Natural killer cell (primary cell): ENCODE measurements at regions not wholly inside any gene's neighbourhood (a gene's known extent, or its start where the extent isn't known, plus 50 kb on each side); places are given as distances from the start of the nearest gene placed in this dataset.

ENCODE experiments used
- ATAC-seq, 3 donors: fragments of 150-1000 bp in 2 of 3; fragments of 200-7000 bp in 1 of 3; cut with Tn5 transposase; 1 replicate in 1 of 3; 2 replicates in 2 of 3; pipeline ENCODE4 v1.10.0; 2021; ENCODE audit warnings: mild to moderate bottlenecking in 2 of 3, moderate library complexity in 2 of 3
- DNase-seq, 2 donors: peaks; one replicate each; pipeline versions ENCODE4 v3.0.0 to v3.0.0-alpha.2; 2013 to 2021; ENCODE audit warnings: mixed read lengths in 1 of 2
- H3K27ac ChIP-seq: one replicate; pipeline ENCODE4 v1.5.1; 2013; ENCODE audit warnings: mild to moderate bottlenecking, low read length
- H3K27me3 ChIP-seq: one replicate; pipeline ENCODE4 v1.6.1; 2013; ENCODE audit warnings: low read length; ENCODE audit not compliant: control insufficient read depth, insufficient read depth
- H3K36me3 ChIP-seq: one replicate; pipeline ENCODE4 v1.6.1; 2013; ENCODE audit warnings: low read length; ENCODE audit not compliant: control insufficient read depth, insufficient read depth
- H3K4me1 ChIP-seq: one replicate; pipeline ENCODE4 v1.6.1; 2013; ENCODE audit warnings: low read length; ENCODE audit not compliant: control insufficient read depth, insufficient read depth
- H3K4me3 ChIP-seq: one replicate; pipeline ENCODE4 v1.5.1; 2013; ENCODE audit warnings: low read length
- H3K9me3 ChIP-seq: one replicate; pipeline ENCODE4 v1.6.1; 2013; ENCODE audit warnings: low read length; ENCODE audit not compliant: control insufficient read depth, insufficient read depth
- H3K27ac Mint-ChIP-seq, 2 donors: one replicate each; pipeline ENCODE4 v1.8.0; 2022; ENCODE audit warnings: mild to moderate bottlenecking in 2 of 2, mixed read lengths in 2 of 2, moderate library complexity in 1 of 2
- H3K27me3 Mint-ChIP-seq, 2 donors: one replicate each; pipeline ENCODE4 v1.8.0; 2022; ENCODE audit warnings: low read depth in 2 of 2, mixed read lengths in 2 of 2
- H3K36me3 Mint-ChIP-seq: one replicate; pipeline ENCODE4 v1.8.0; 2022; ENCODE audit warnings: mixed read lengths
- H3K4me1 Mint-ChIP-seq, 2 donors: one replicate each; pipeline ENCODE4 v1.8.0; 2022; ENCODE audit warnings: mixed read lengths in 2 of 2
- H3K4me3 Mint-ChIP-seq: one replicate; pipeline ENCODE4 v1.8.0; 2022; ENCODE audit warnings: mild to moderate bottlenecking, moderate library complexity, mixed read lengths
- H3K9me3 Mint-ChIP-seq, 2 donors: one replicate each; pipeline ENCODE4 v1.8.0; 2022; ENCODE audit warnings: mixed read lengths in 2 of 2
- CTCF ChIP-seq: fragments of 200-600 bp; IDR thresholded peaks from one replicate; pipeline ENCODE4 v1.8.0; 2022; ENCODE audit warnings: antibody characterized with exemption
- WGBS: methylation state at CpG from one replicate; pipeline ENCODE4 v1.1.7; 2013; ENCODE audit warnings: missing lambda C conversion rate; ENCODE audit not compliant: insufficient coverage; 5-methylcytosine and 5-hydroxymethylcytosine counted together
- intact Hi-C: fragments of 100-400 bp; cut with micrococcal nuclease; formaldehyde crosslinking; loops from one replicate; pipeline ENCODE4 v1.14.2; 2022

DNA sequence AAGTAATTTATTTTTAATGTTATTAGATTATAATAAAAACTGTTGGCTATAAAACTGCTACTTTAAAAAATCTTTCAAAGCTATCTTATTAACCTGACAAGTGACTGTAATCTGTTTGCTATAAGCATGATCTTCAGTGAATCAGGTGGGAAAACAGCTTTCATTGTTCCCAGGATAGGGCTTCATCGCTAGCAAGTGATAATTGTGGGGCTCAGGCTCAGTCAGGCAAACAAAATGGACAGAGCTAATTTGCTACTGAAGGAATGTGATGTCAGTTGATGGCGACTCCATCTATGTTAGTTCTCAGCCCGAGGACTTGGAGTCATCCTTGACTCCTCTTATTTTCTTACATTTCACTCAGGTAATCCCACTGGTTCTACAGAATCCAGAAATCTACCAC, 125.0 kb downstream of the RASSF10 start:
- Histone ChIP-seq H3K9me3 (no peaks in the 10 kb centered on the region), H3K4me3 (no peak overlapping the region), H3K27ac (no peak overlapping the region), H3K36me3 (no peaks in the 10 kb centered on the region), H3K27me3 (no peaks in the 10 kb centered on the region), H3K4me1 (no peaks in the 10 kb centered on the region)
- H3K27ac Mint-ChIP-seq, result no peak overlapping the region
- no peak for DNase-seq
- no peaks in the 10 kb centered on the region for H3K9me3 Mint-ChIP-seq
- no peak overlapping the region for H3K4me3 Mint-ChIP-seq
- peaks cover 17 to 36% of the 10 kb centered on the region in 2 donors for H3K27me3 Mint-ChIP-seq
- 94% methylated on average over 3 of the region's 3 CpGs for WGBS
- H3K4me1 Mint-ChIP-seq, result peaks cover 10 to 13% of the 10 kb centered on the region in 2 donors
- ATAC-seq, result no peak
- H3K36me3 Mint-ChIP-seq, result no peaks in the 10 kb centered on the region
- TF ChIP-seq CTCF, result no peak
- intact Hi-C loops, result no loop called here

DNA sequence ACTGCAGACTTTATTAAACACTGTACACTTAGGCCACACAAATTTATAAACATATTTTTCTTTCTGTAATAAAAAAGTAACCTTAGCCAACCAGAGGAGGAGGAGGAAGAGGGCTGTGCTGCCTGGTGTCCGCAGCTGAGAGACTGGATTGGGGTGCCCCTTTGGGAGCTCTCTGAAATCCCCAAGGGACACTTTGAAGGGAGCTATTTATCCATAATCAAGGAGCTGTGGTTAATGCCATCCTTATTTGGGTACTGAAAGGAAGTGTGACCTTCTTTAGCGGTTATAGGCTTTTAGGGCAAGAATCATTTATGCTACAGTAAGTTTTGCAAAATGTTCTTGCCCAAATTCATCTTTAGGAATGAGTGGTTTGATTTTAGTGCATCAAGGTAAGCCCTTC, 125.8 kb downstream of the RASSF10 start:
- H3K27me3 ChIP-seq, result no peaks in the 10 kb centered on the region
- DNase-seq (no peak), ATAC-seq (no peak)
- H3K4me1 ChIP-seq, result no peaks in the 10 kb centered on the region
- Mint-ChIP-seq H3K9me3 (no peaks in the 10 kb centered on the region), H3K27ac (no peak overlapping the region), H3K4me3 (no peak overlapping the region), H3K4me1 (peaks cover 10 to 13% of the 10 kb centered on the region in 2 donors), H3K36me3 (no peaks in the 10 kb centered on the region), H3K27me3 (peaks cover 20 to 34% of the 10 kb centered on the region in 2 donors)
- intact Hi-C loops, result no loop called here
- H3K4me3 ChIP-seq, result no peak overlapping the region
- WGBS, result 58% methylated on average over 2 of the region's 2 CpGs
- no peak overlapping the region for H3K27ac ChIP-seq
- no peaks in the 10 kb centered on the region for H3K9me3 ChIP-seq
- H3K36me3 ChIP-seq, result no peaks in the 10 kb centered on the region
- TF ChIP-seq CTCF, result no peak

DNA sequence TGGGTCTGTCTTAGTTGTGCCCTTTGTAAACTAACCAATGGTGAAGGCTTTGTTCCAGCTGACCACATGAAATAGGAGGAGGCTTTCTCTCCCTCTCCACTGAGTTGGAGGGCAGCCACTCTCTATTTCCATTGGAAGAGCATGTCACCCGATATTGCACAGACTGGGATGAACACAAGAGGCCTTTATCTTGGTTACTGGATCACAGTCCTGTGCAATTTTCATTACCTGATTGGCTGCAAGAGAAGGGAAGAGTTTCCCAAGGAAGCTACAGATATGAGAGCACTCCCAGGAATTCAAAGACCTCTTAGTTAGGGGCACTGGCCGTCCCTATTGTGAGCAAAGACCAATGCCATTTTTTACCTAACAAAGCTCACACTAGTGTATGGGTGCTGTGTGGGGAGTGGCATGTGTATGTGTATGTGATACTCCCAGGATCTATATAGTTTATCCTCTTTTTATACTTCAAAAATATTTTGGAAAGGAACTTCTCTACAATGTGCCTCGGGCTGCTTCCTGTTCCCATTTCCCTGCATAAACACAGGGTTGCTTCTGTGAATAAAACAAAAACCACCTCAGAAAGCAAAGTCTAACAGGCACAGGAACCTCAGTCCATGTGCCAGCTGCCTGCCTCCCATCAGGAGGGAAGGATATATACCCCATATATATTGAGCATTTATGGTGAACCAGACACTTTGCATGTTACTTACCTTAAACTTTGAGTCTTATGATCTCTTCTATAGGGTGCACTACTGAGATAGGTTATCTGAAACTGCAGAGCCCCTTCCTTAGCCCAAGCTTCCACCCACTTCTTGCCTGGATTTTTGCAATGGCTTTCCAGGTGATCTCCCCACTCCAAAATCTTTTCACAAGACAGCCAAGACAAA, 126.5 kb downstream of the RASSF10 start:
- Mint-ChIP-seq H3K36me3 (no peaks in the 10 kb centered on the region), H3K9me3 (no peaks in the 10 kb centered on the region), H3K4me3 (no peak overlapping the region), H3K27me3 (peaks cover 20 to 26% of the 10 kb centered on the region in 2 donors), H3K27ac (no peak overlapping the region), H3K4me1 (peaks cover 10 to 13% of the 10 kb centered on the region in 2 donors)
- no peak for DNase-seq
- no peaks in the 10 kb centered on the region for H3K4me1 ChIP-seq
- no peaks in the 10 kb centered on the region for H3K27me3 ChIP-seq
- no peaks in the 10 kb centered on the region for H3K9me3 ChIP-seq
- no peaks in the 10 kb centered on the region for H3K36me3 ChIP-seq
- H3K27ac ChIP-seq, result no peak overlapping the region
- no peak for ATAC-seq
- TF ChIP-seq CTCF, result no peak
- intact Hi-C loops, result no loop called here
- H3K4me3 ChIP-seq, result no peak overlapping the region
- 54% methylated on average over 3 of the region's 3 CpGs for WGBS

DNA sequence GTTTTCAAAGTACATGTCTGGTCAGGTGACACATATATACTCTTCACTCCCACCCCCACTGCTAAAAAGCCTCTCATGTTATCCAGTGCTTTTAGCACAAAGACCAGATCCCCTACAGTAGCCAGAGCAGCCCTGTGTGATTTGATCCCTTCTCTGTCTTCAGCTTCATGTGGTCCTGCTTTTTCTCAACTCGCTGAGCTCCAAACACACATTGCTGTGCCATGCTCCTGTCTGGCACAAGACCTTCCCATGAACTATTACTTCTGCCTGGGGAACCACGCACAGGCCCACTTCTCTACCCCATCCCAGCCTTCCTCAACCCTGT, 127.1 kb downstream of the RASSF10 start:
- Mint-ChIP-seq H3K9me3 (no peaks in the 10 kb centered on the region), H3K4me3 (no peak overlapping the region), H3K36me3 (no peaks in the 10 kb centered on the region), H3K27ac (no peak overlapping the region), H3K4me1 (peaks cover 9 to 10% of the 10 kb centered on the region in 2 donors), H3K27me3 (peaks cover 20 to 27% of the 10 kb centered on the region in 2 donors)
- Histone ChIP-seq H3K4me1 (no peaks in the 10 kb centered on the region), H3K36me3 (no peaks in the 10 kb centered on the region), H3K27ac (no peak overlapping the region), H3K4me3 (no peak overlapping the region), H3K9me3 (no peaks in the 10 kb centered on the region), H3K27me3 (no peaks in the 10 kb centered on the region)
- intact Hi-C loops, result no loop called here
- no peak for ATAC-seq
- no peak for TF ChIP-seq CTCF
- WGBS, result 83% methylated on average over 2 of the region's 2 CpGs
- DNase-seq, result no peak
